GM10248 (cell line): ENCODE measurements at regions not wholly inside any gene's neighbourhood (a gene's known extent, or its start where the extent isn't known, plus 50 kb on each side); places are given as distances from the start of the nearest gene placed in this dataset.
"Not testable (repeated sequence)": the region's sequence is repeated elsewhere in the genome, so short reads cannot be mapped to it uniquely, and the experiment has no call there.

ENCODE experiments used
- CTCF ChIA-PET: fragments of 300-600 bp; sonication (Branson Sonifier 250); formaldehyde crosslinking; extraction: SDS; loops from one replicate; lab custom pipeline; 2021; ENCODE audit warnings: antibody characterized with exemption; lab: Yijun Ruan, JAX
- POLR2A ChIA-PET: fragments of 350-650 bp; sonication (Branson Sonifier 250); formaldehyde crosslinking; extraction: SDS; loops from one replicate; lab custom pipeline; 2020; ENCODE audit warnings: antibody characterized with exemption; lab: Yijun Ruan, JAX
- DNase-seq: peaks from one replicate; pipeline ENCODE4 v3.0.0; 2012; ENCODE audit errors: extremely low spot score
- CTCF ChIP-seq: IDR thresholded peaks from 2 replicates; pipeline ENCODE4 v1.5.1; 2012; ENCODE audit warnings: mild to moderate bottlenecking, low read depth; ENCODE audit errors: extremely low read depth, missing control alignments, control extremely low read depth

GRCh38 chrX:45807572-45808425, 607.1 kb upstream of the DIPK2B start:
- ChIA-PET POLR2A (no interaction called here), CTCF (no interaction called here)
- TF ChIP-seq CTCF: no peak
- no peak for DNase-seq

GRCh38 chrX:45806410-45807121, 605.9 kb upstream of the DIPK2B start:
- CTCF ChIA-PET: interaction anchor here (0.9 to 1.6 kb wide), 3 partner anchors 10 to 602 kb away, joined by 4 read pairs; no protein-coding TSS in a partner anchor
- peak; percentile 22 for DNase-seq
- POLR2A ChIA-PET: no interaction called here
- TF ChIP-seq CTCF: no peak

GRCh38 chrX:45804276-45804675, 603.6 kb upstream of the DIPK2B start:
- DNase-seq: no peak
- POLR2A ChIA-PET: no interaction called here
- TF ChIP-seq CTCF: no peak
- CTCF ChIA-PET: no interaction called here

GRCh38 chrX:45803383-45803921, 602.8 kb upstream of the DIPK2B start:
- ChIA-PET CTCF (no interaction called here), POLR2A (no interaction called here)
- TF ChIP-seq CTCF: no peak
- DNase-seq: no peak

DNA sequence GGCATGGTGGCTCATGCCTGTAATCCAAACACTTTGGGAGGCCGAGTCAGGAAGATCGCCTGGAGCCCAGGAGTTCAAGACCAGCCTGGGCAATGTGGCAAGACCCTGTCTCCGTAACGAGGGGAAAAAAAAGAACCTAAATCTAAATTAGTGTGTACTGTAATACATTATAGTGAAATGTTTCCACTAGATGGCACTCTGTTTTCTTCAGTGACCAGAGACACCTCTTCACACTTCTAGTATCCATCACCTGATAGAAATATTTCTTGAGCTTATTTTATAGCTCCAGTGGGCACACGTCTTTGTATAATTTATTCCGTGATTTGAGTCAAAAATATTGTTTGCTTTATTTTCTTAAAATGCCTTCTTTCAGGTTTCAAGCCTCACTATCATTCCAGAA, 600.9 kb upstream of the DIPK2B start:
- TF ChIP-seq CTCF: peak; percentile 4
- ChIA-PET POLR2A (no interaction called here), CTCF (interaction anchor here (0.6 to 1.2 kb wide), 9 partner anchors 9 to 574 kb away, joined by 3 to 6 read pairs (median 3); no protein-coding TSS in a partner anchor)
- no peak for DNase-seq

- POLR2A ChIA-PET, DNase-seq: not testable (repeated sequence)
- CTCF ChIA-PET: interaction anchor here (0.9 to 1.2 kb wide), 2 partner anchors 31 to 42 kb away, joined by 3 read pairs; no protein-coding TSS in a partner anchor
These were observed 600.2 kb upstream of the DIPK2B start for GRCh38 chrX:45800746-45801453.
